ENCODE measurements at regions not wholly inside any gene's neighbourhood (a gene's known extent, or its start where the extent isn't known, plus 50 kb on each side); places are given as distances from the start of the nearest gene placed in this dataset.

- Histone ChIP-seq H4K20me1 (ENCODE audit: insufficient read depth, poor library complexity, severe bottlenecking) (no peaks in the 10 kb centered on the region), H3K9me2 (replicated peaks; ENCODE audit: insufficient read depth) (no peaks in the 10 kb centered on the region), H3K36me3 (replicated peaks; ENCODE audit: insufficient read depth, low read depth) (no peaks in the 10 kb centered on the region), H3K9me3 (ENCODE audit: low read depth) (no peaks in the 10 kb centered on the region), H3K27ac (no peak overlapping the region), H3K79me2 (no peaks in the 10 kb centered on the region), H3K27me3 (no peaks in the 10 kb centered on the region), H3K4me1 (ENCODE audit: insufficient read depth) (no peaks in the 10 kb centered on the region), H2AFZ (no peak overlapping the region), H3K4me2 (no peak overlapping the region), H3K4me3 (no peak overlapping the region)
- 92% methylated on average over 2 of the region's 2 CpGs for WGBS (ENCODE audit: low lambda C conversion rate, missing lambda C conversion rate)
- TF ChIP-seq EZH2phosphoT487 (IDR thresholded peaks at IDR 0.05; ENCODE audit: low read depth, severe bottlenecking, unreplicated experiment) (no peak), CTCF (IDR thresholded peaks at IDR 0.05; ENCODE audit: poor library complexity) (no peak), EZH2 (IDR thresholded peaks at IDR 0.05; ENCODE audit: borderline replicate concordance) (no peak)
- DNase-seq (ENCODE audit: low spot score): no peak
These were observed 92.5 kb upstream of the KCNE2 start for GRCh38 chr21:34271189-34271851.

GRCh38 chr21:34272321-34272720, 91.5 kb upstream of the KCNE2 start:
- Histone ChIP-seq H3K9me3 (ENCODE audit: low read depth) (no peaks in the 10 kb centered on the region), H3K9me2 (replicated peaks; ENCODE audit: insufficient read depth) (no peaks in the 10 kb centered on the region), H3K4me2 (no peak overlapping the region), H3K4me3 (no peak overlapping the region), H3K79me2 (no peaks in the 10 kb centered on the region), H2AFZ (no peak overlapping the region), H3K27ac (no peak overlapping the region), H4K20me1 (ENCODE audit: insufficient read depth, poor library complexity, severe bottlenecking) (no peaks in the 10 kb centered on the region), H3K27me3 (no peaks in the 10 kb centered on the region), H3K4me1 (ENCODE audit: insufficient read depth) (no peaks in the 10 kb centered on the region), H3K36me3 (replicated peaks; ENCODE audit: insufficient read depth, low read depth) (no peaks in the 10 kb centered on the region)
- TF ChIP-seq CTCF (IDR thresholded peaks at IDR 0.05; ENCODE audit: poor library complexity) (no peak), EZH2phosphoT487 (IDR thresholded peaks at IDR 0.05; ENCODE audit: low read depth, severe bottlenecking, unreplicated experiment) (no peak), EZH2 (IDR thresholded peaks at IDR 0.05; ENCODE audit: borderline replicate concordance) (no peak)
- 72% methylated on average over 5 of the region's 5 CpGs for WGBS (ENCODE audit: low lambda C conversion rate, missing lambda C conversion rate)
- DNase-seq (ENCODE audit: low spot score): no peak

GRCh38 chr21:34274001-34274400, 89.8 kb upstream of the KCNE2 start:
- Histone ChIP-seq H3K4me2 (no peak overlapping the region), H3K36me3 (replicated peaks; ENCODE audit: insufficient read depth, low read depth) (no peaks in the 10 kb centered on the region), H3K79me2 (no peaks in the 10 kb centered on the region), H3K9me3 (ENCODE audit: low read depth) (no peaks in the 10 kb centered on the region), H3K4me1 (ENCODE audit: insufficient read depth) (no peaks in the 10 kb centered on the region), H3K9me2 (replicated peaks; ENCODE audit: insufficient read depth) (no peaks in the 10 kb centered on the region), H4K20me1 (ENCODE audit: insufficient read depth, poor library complexity, severe bottlenecking) (no peaks in the 10 kb centered on the region), H3K27me3 (no peaks in the 10 kb centered on the region), H2AFZ (no peak overlapping the region), H3K27ac (no peak overlapping the region), H3K4me3 (no peak overlapping the region)
- no peak for DNase-seq (ENCODE audit: low spot score)
- 87% methylated on average over 2 of the region's 2 CpGs for WGBS (ENCODE audit: low lambda C conversion rate, missing lambda C conversion rate)
- TF ChIP-seq EZH2phosphoT487 (IDR thresholded peaks at IDR 0.05; ENCODE audit: low read depth, severe bottlenecking, unreplicated experiment) (no peak), EZH2 (IDR thresholded peaks at IDR 0.05; ENCODE audit: borderline replicate concordance) (no peak), CTCF (IDR thresholded peaks at IDR 0.05; ENCODE audit: poor library complexity) (no peak)

All from hepatocyte (in vitro differentiated cells).